GM12878 (cell line): ENCODE measurements at regions not wholly inside any gene's neighbourhood (a gene's known extent, or its start where the extent isn't known, plus 50 kb on each side); places are given as distances from the start of the nearest gene placed in this dataset.

Experiments used
- RAD21 ChIP-seq: IDR thresholded peaks from 2 replicates; pipeline ENCODE4 v1.6.1; 2011; ENCODE audit warnings: mild to moderate bottlenecking, low read depth, low read length, moderate library complexity; ENCODE audit not compliant: insufficient read depth
- RCOR1 ChIP-seq: conservative IDR thresholded peaks from 2 replicates; pipeline ENCODE4 v1.6.1; 2012; ENCODE audit warnings: low read depth, low read length, improper control_type of control experiment
- TF ChIP-seq, protein P1 (sequence below), 3 experiments: IDR thresholded peaks in 2 of 3; conservative IDR thresholded peaks in 1 of 3; 2 replicates each; pipeline ENCODE4 v1.5.1; 2011; ENCODE audit warnings: low read depth in 3 of 3, low read length in 3 of 3, mild to moderate bottlenecking in 3 of 3, control low read depth in 2 of 3, moderate library complexity in 2 of 3, inconsistent platforms in 1 of 3, mixed read lengths in 1 of 3; ENCODE audit not compliant: control insufficient read depth in 2 of 3, insufficient read depth in 1 of 3; ENCODE audit errors: extremely low read depth in 1 of 3

- TF ChIP-seq, protein P1, sequence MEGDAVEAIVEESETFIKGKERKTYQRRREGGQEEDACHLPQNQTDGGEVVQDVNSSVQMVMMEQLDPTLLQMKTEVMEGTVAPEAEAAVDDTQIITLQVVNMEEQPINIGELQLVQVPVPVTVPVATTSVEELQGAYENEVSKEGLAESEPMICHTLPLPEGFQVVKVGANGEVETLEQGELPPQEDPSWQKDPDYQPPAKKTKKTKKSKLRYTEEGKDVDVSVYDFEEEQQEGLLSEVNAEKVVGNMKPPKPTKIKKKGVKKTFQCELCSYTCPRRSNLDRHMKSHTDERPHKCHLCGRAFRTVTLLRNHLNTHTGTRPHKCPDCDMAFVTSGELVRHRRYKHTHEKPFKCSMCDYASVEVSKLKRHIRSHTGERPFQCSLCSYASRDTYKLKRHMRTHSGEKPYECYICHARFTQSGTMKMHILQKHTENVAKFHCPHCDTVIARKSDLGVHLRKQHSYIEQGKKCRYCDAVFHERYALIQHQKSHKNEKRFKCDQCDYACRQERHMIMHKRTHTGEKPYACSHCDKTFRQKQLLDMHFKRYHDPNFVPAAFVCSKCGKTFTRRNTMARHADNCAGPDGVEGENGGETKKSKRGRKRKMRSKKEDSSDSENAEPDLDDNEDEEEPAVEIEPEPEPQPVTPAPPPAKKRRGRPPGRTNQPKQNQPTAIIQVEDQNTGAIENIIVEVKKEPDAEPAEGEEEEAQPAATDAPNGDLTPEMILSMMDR (IDR thresholded peaks at IDR 0.05 in 2 of 3, conservative IDR thresholded peaks at IDR 0.05 in 1 of 3; ENCODE audit: control insufficient read depth in 2 of 3, extremely low read depth in 1 of 3, insufficient read depth in 1 of 3, low read depth in 3 of 3, low read length in 3 of 3) = no peak
- TF ChIP-seq RCOR1 (no peak), RAD21 (no peak)
Measured at GRCh38 chr14:98571104-98571503, 700.9 kb downstream of the BCL11B start.
